Panc1 (cell line): ENCODE measurements at regions not wholly inside any gene's neighbourhood (a gene's known extent, or its start where the extent isn't known, plus 50 kb on each side); places are given as distances from the start of the nearest gene placed in this dataset.

ENCODE experiments used
- ATAC-seq: fragments of 200-7000 bp; cut with Tn5 transposase; 2 replicates; pipeline ENCODE4 v1.9.1; 2020; ENCODE audit warnings: mild to moderate bottlenecking, moderate library complexity
- BruUV-seq: library from RNA; stranded (reverse); fragments of 400-500 nt; replicated peaks from 2 replicates; lab custom pipeline; 2021; lab: Mats Ljungman, UMichigan
- CTCF ChIA-PET: fragments of 300-600 bp; sonication (Branson Sonifier 250); formaldehyde crosslinking; loops from one replicate; lab custom pipeline; 2022; ENCODE audit warnings: antibody characterized with exemption; lab: Charles Lee
- POLR2A ChIA-PET: fragments of 300-600 bp; sonication (Branson Sonifier 250); formaldehyde crosslinking; loops from one replicate; lab custom pipeline; 2022; ENCODE audit warnings: antibody characterized with exemption; lab: Charles Lee
- DNase-seq: peaks from one replicate; pipeline ENCODE4 v3.0.0-alpha.2; 2010; ENCODE audit warnings: low read depth, low spot score
- H3K27ac ChIP-seq: 2 replicates; pipeline ENCODE4 v1.5.1; 2011; ENCODE audit warnings: mild to moderate bottlenecking, low read length, inconsistent platforms
- H3K27me3 ChIP-seq: fragments of 200-500 bp; sonication (Bioruptor generic); 2 replicates; pipeline ENCODE4 v1.6.0; 2014; ENCODE audit warnings: low read length, inconsistent platforms; ENCODE audit not compliant: control insufficient read depth, insufficient read depth
- H3K36me3 ChIP-seq: fragments of 200-500 bp; sonication (Bioruptor generic); 2 replicates; pipeline ENCODE4 v1.5.1; 2014; ENCODE audit warnings: inconsistent platforms, mild to moderate bottlenecking, low read length, moderate library complexity; ENCODE audit not compliant: control insufficient read depth, insufficient read depth
- H3K4me1 ChIP-seq: 2 replicates; pipeline ENCODE4 v1.5.1; 2011; ENCODE audit warnings: inconsistent platforms, mild to moderate bottlenecking, low read length, moderate library complexity; ENCODE audit not compliant: control insufficient read depth, insufficient read depth
- H3K4me3 ChIP-seq, 2 experiments: 2 replicates each; pipeline ENCODE4 v1.5.1; 2011 to 2012; ENCODE audit warnings: low read depth in 2 of 2, low read length in 2 of 2, mild to moderate bottlenecking in 2 of 2, inconsistent platforms in 1 of 2, moderate library complexity in 1 of 2
- H3K9me3 ChIP-seq: fragments of 200-500 bp; sonication (Bioruptor generic); 2 replicates; pipeline ENCODE4 v1.5.1; 2014; ENCODE audit warnings: low read depth, mild to moderate bottlenecking, inconsistent platforms, low read length, moderate library complexity; ENCODE audit not compliant: control insufficient read depth, insufficient read depth
- CTCF ChIP-seq: fragments of 450-650 bp; IDR thresholded peaks from 2 replicates; pipeline ENCODE4 v1.5.1; 2017; ENCODE audit warnings: mild to moderate bottlenecking
- POLR2AphosphoS5 ChIP-seq: IDR thresholded peaks from 2 replicates; pipeline ENCODE4 v1.6.1; 2012; ENCODE audit warnings: mild to moderate bottlenecking, low read depth, low read length, moderate library complexity
- REST ChIP-seq, 2 experiments: IDR thresholded peaks; 2 replicates each; pipeline ENCODE4 v1.6.1; 2011 to 2012; ENCODE audit warnings: low read depth in 2 of 2, control low read depth in 1 of 2, low read length in 1 of 2, mild to moderate bottlenecking in 1 of 2, moderate library complexity in 1 of 2; ENCODE audit not compliant: insufficient read depth in 1 of 2
- SIN3A ChIP-seq: IDR thresholded peaks from 2 replicates; pipeline ENCODE4 v1.6.1; 2012; ENCODE audit warnings: low read depth, mild to moderate bottlenecking, low read length, moderate library complexity, borderline replicate concordance; ENCODE audit not compliant: insufficient read depth
- TCF7L2 ChIP-seq: IDR thresholded peaks from 2 replicates; pipeline ENCODE4 v1.6.1; 2011; ENCODE audit warnings: mild to moderate bottlenecking, low read depth, low read length, inconsistent platforms
- in situ Hi-C: cut with HindIII; loops from 2 replicates; pipeline ENCODE4 v1.10.0; 2016; ENCODE audit warnings: low sequenced_read_pairs, low pct_unique_long_range_greater_than_20kb
- intact Hi-C: fragments of 100-400 bp; cut with micrococcal nuclease; formaldehyde crosslinking; loops from one replicate; pipeline ENCODE4 v1.10.0; 2022; ENCODE audit not compliant: unreplicated experiment

- no peaks in the 10 kb centered on the region for H3K4me1 ChIP-seq
- H3K36me3 ChIP-seq = no peaks in the 10 kb centered on the region
- POLR2A ChIA-PET = no interaction called here
- in situ Hi-C loops (no loop called here), intact Hi-C loops (no loop called here)
- TF ChIP-seq TCF7L2 = no peak
- TF ChIP-seq POLR2AphosphoS5 = no peak
- no peak for TF ChIP-seq REST (IDR thresholded peaks at IDR 0.05; ENCODE audit: insufficient read depth in 1 of 2, low read depth in 2 of 2, low read length in 1 of 2)
- no peak for TF ChIP-seq SIN3A
- no peak for TF ChIP-seq CTCF
- H3K27me3 ChIP-seq = no peaks in the 10 kb centered on the region
- ATAC-seq (no peak), DNase-seq (no peak)
- H3K4me3 ChIP-seq = no peak overlapping the region
- BruUV-seq = no TSS peak
- H3K27ac ChIP-seq = no peak overlapping the region
- CTCF ChIA-PET = no interaction called here
- H3K9me3 ChIP-seq = no peaks in the 10 kb centered on the region
Measured at GRCh38 chr13:50452028-50452427, 391.5 kb downstream of the DLEU7 start.

GRCh38 chr13:50452756-50453155, 390.7 kb downstream of the DLEU7 start:
- no peak overlapping the region for H3K4me3 ChIP-seq
- no peak overlapping the region for H3K27ac ChIP-seq
- in situ Hi-C loops (no loop called here), intact Hi-C loops (no loop called here)
- no peaks in the 10 kb centered on the region for H3K36me3 ChIP-seq
- BruUV-seq = no TSS peak
- ChIA-PET POLR2A (no interaction called here), CTCF (no interaction called here)
- no peak for TF ChIP-seq SIN3A
- TF ChIP-seq REST (IDR thresholded peaks at IDR 0.05; ENCODE audit: insufficient read depth in 1 of 2, low read depth in 2 of 2, low read length in 1 of 2) = no peak
- no peak for TF ChIP-seq TCF7L2
- no peak for TF ChIP-seq POLR2AphosphoS5
- no peak for TF ChIP-seq CTCF
- no peaks in the 10 kb centered on the region for H3K27me3 ChIP-seq
- no peak for ATAC-seq
- H3K4me1 ChIP-seq = no peaks in the 10 kb centered on the region
- no peaks in the 10 kb centered on the region for H3K9me3 ChIP-seq
- DNase-seq = no peak
